ENCODE measurements at regions not wholly inside any gene's neighbourhood (a gene's known extent, or its start where the extent isn't known, plus 50 kb on each side); places are given as distances from the start of the nearest gene placed in this dataset.

GRCh38 chr13:70874636-70875035 lies 766.4 kb upstream of the KLHL1 start:
- TF ChIP-seq GATA1 (IDR thresholded peaks at IDR 0.05; ENCODE audit: low read depth, low read length) (no peak), POLR2A (IDR thresholded peaks at IDR 0.05; ENCODE audit: low read length) (no peak)
- DNase-seq, result no peak

GRCh38 chr13:70864731-70865130 lies 756.5 kb upstream of the KLHL1 start:
- TF ChIP-seq GATA1 (IDR thresholded peaks at IDR 0.05; ENCODE audit: low read depth, low read length), result no peak
- no peak for TF ChIP-seq POLR2A (IDR thresholded peaks at IDR 0.05; ENCODE audit: low read length)
- no peak for DNase-seq

GRCh38 chr13:70856711-70857110 lies 748.5 kb upstream of the KLHL1 start:
- no peak for TF ChIP-seq POLR2A (IDR thresholded peaks at IDR 0.05; ENCODE audit: low read length)
- no peak for TF ChIP-seq GATA1 (IDR thresholded peaks at IDR 0.05; ENCODE audit: low read depth, low read length)
- DNase-seq, result no peak

- DNase-seq, result no peak
- TF ChIP-seq GATA1 (IDR thresholded peaks at IDR 0.05; ENCODE audit: low read depth, low read length), result no peak
- no peak for TF ChIP-seq POLR2A (IDR thresholded peaks at IDR 0.05; ENCODE audit: low read length)
These were observed 747.8 kb upstream of the KLHL1 start for GRCh38 chr13:70856025-70856424.

- no peak for DNase-seq
- TF ChIP-seq POLR2A (IDR thresholded peaks at IDR 0.05; ENCODE audit: low read length) (no peak), GATA1 (IDR thresholded peaks at IDR 0.05; ENCODE audit: low read depth, low read length) (no peak)
These were observed 741.0 kb upstream of the KLHL1 start for GRCh38 chr13:70849222-70849621.

GRCh38 chr13:70844391-70845108 lies 736.3 kb upstream of the KLHL1 start:
- no peak for DNase-seq
- TF ChIP-seq POLR2A (IDR thresholded peaks at IDR 0.05; ENCODE audit: low read length) (no peak), GATA1 (IDR thresholded peaks at IDR 0.05; ENCODE audit: low read depth, low read length) (no peak)

- TF ChIP-seq GATA1 (IDR thresholded peaks at IDR 0.05; ENCODE audit: low read depth, low read length) (no peak), POLR2A (IDR thresholded peaks at IDR 0.05; ENCODE audit: low read length) (no peak)
- DNase-seq, result no peak
These were observed 733.9 kb upstream of the KLHL1 start for GRCh38 chr13:70842062-70842644.

GRCh38 chr13:70841240-70842061 lies 733.2 kb upstream of the KLHL1 start:
- DNase-seq, result no peak
- TF ChIP-seq GATA1 (IDR thresholded peaks at IDR 0.05; ENCODE audit: low read depth, low read length), result no peak
- TF ChIP-seq POLR2A (IDR thresholded peaks at IDR 0.05; ENCODE audit: low read length), result no peak

GRCh38 chr13:70835371-70835770 lies 727.1 kb upstream of the KLHL1 start:
- no peak for DNase-seq
- TF ChIP-seq GATA1 (IDR thresholded peaks at IDR 0.05; ENCODE audit: low read depth, low read length) (no peak), POLR2A (IDR thresholded peaks at IDR 0.05; ENCODE audit: low read length) (no peak)

- TF ChIP-seq POLR2A (IDR thresholded peaks at IDR 0.05; ENCODE audit: low read length) (no peak), GATA1 (IDR thresholded peaks at IDR 0.05; ENCODE audit: low read depth, low read length) (no peak)
- no peak for DNase-seq
These were observed 721.5 kb upstream of the KLHL1 start for GRCh38 chr13:70829748-70830147.

- no peak for DNase-seq
- TF ChIP-seq GATA1 (IDR thresholded peaks at IDR 0.05; ENCODE audit: low read depth, low read length) (no peak), POLR2A (IDR thresholded peaks at IDR 0.05; ENCODE audit: low read length) (no peak)
These were observed 709.3 kb upstream of the KLHL1 start for GRCh38 chr13:70817576-70817975.

- TF ChIP-seq POLR2A (IDR thresholded peaks at IDR 0.05; ENCODE audit: low read length) (no peak), GATA1 (IDR thresholded peaks at IDR 0.05; ENCODE audit: low read depth, low read length) (no peak)
- DNase-seq, result no peak
These were observed 708.6 kb upstream of the KLHL1 start for GRCh38 chr13:70816853-70817252.

- TF ChIP-seq POLR2A (IDR thresholded peaks at IDR 0.05; ENCODE audit: low read length) (no peak), GATA1 (IDR thresholded peaks at IDR 0.05; ENCODE audit: low read depth, low read length) (no peak)
These were observed 706.4 kb upstream of the KLHL1 start for GRCh38 chr13:70814684-70815083.

GRCh38 chr13:70812481-70812880 lies 704.2 kb upstream of the KLHL1 start:
- TF ChIP-seq POLR2A (IDR thresholded peaks at IDR 0.05; ENCODE audit: low read length) (no peak), GATA1 (IDR thresholded peaks at IDR 0.05; ENCODE audit: low read depth, low read length) (no peak)
- no peak for DNase-seq

More at GRCh38 chr13:70814684-70815083, 706.4 kb upstream of the KLHL1 start:
- no peak for DNase-seq

All from erythroblast (primary cell).